ENCODE measurements at regions not wholly inside any gene's neighbourhood (a gene's known extent, or its start where the extent isn't known, plus 50 kb on each side); places are given as distances from the start of the nearest gene placed in this dataset.

DNA sequence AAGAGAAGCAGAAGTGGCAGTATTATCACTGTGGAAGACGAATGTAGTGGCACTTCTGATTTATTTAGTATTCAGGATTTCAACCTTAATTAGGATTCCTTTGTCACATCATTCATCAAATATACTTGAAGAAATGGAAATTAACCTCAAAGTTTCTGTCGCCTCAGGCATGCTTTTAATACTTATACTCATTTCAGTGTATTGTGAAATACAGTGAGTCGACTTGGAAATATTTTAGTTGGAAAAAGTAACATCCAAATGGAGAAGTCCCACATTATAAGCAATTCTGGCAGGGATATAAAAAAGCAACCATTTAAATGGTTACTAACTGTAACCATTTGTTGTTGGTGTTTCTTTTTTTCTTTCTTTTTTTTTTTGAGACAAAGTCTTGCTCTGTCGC, 648.8 kb downstream of the ARL4A start:
- no peak for DNase-seq

DNA sequence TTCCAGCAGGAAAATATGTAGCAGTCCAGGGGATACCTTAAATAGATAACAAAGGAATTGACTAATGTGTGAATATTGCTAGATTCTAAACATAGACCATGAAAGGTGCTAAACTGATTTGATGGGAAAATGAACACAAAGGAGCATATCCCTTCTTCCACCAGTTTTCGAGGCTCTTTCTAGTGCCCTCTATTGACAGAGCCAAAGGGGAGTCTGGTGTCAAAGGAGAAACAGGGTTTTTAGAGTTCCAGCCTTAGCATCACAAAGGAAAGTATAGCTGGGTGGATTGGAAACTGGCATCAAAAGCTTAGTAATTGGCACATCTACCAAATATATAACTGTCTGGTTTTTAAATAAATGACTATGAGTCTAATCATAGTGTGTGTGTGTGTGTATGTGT, 636.8 kb downstream of the ETV1 start:
- no peak for DNase-seq

DNA sequence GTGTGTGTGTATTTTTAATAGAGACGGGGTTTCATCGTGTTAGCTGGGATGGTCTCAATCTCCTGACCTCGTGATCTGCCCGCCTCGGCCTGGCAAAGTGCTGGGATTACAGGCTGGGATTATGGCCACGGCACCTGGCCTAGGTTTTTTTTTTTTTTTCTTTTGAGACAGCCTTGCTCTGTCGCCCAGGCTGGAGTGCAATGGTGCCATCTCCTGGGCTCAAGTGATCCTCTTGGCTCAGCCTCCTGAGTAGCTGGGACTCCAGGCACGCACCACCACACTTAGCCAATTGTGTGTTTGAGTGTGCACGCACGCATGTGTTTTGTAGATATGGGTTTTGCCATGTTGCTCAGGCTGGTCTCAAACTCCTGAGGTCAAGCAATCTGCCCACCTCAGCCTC, 629.8 kb downstream of the ETV1 start:
- DNase-seq = no peak

- DNase-seq = no peak
Observed at GRCh38 chr7:13386741-13387140, 602.7 kb downstream of the ETV1 start.

DNA sequence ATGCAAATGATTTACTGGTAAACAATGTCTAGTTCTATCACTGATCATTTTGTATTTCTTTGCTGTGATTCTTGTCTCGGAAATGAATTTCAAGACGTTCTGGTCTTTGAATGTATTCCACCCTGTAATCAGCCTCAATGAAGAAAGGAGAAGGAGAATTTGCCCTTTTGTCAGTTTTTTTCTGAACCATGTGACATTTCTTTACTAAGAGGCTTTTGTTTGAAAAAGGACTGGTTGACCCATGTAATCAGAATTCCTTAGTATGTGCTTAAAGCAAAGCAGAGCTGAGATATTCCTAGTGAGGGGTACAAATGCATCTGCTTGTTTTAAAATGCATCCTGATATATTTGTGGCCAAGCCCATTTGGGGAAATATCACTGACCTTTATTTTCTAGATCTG, 581.6 kb downstream of the ETV1 start:
- no peak for DNase-seq

DNA sequence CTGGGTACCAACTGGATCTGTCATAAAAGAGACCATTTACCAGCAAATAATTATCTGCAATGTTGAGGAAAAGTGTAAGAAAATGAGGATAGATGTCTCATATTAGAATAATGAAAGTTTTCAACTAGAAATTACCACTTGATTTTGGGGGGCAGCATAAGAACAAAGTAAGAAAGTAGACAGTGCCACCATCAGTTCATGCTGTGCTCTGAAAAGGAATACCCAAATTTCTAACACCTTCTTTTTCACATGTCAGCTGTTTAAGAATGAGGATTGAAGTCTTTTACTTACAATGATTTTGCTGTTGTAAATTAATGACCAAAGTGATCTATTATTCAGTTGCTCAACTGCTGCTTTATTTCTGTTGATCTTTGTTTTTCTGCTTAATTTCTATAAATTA, 578.3 kb downstream of the ETV1 start:
- DNase-seq = no peak

DNA sequence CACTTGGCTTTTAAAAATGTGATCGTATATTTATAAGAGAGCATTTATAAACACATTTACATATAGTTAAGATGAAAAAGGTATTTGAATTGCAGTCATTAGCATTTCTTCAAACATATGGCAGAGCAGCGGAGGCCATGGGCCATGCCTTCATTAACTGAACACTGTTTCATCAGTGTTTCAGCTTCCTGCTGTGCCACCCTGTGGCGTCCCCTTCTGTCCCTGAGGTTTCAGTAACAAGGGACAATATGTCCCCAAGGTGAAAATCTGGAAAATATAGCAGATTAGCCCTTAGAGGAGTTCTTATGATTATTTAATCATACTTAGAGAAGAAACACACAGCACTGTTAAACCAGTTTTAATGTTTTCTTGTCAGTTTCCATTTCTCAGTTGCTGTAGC, 577.8 kb downstream of the ETV1 start:
- no peak for DNase-seq

- no peak for DNase-seq
Observed at GRCh38 chr7:13414181-13414580, 575.3 kb downstream of the ETV1 start.

- DNase-seq = no peak
Observed at GRCh38 chr7:13414661-13415107, 574.8 kb downstream of the ETV1 start.

DNA sequence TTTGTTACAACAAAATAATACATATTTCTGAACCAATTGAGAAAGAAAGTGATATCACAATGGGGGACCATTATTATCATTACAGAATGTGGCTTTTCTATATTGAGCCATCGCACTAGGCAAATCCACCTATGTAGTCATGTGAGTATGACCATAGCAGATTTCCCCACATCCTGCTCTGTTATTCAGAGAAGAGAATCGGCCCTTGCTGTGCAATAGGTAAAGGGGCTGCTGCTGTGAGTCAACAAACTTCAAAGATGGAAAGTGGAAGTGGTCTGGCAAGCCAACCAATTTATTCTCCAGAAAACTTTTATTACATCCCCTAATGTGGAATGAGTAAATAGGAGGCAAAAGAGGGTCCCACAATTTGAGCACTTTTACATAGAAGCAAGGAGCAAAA, 573.4 kb downstream of the ETV1 start:
- no peak for DNase-seq

- DNase-seq = no peak
Observed at GRCh38 chr7:13416544-13416943, 572.9 kb downstream of the ETV1 start.

DNA sequence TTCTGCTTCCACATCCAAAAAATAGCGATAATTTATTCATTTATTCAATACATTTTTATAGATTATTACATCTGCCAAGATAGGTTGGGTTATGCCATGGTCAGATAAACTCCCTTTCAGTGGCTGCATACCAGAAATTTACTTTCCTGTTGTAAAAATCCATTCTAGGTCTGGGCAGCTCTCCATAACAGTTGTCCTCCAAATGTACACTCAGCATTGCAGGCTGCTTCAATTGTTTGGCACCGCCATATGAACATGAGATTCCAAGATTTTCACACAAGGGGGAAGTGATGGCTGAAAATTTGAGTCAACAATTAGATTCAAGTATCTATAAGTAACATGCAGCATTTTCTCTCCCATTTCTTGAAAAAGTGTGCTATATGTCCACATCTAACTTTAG, 568.7 kb downstream of the ETV1 start:
- DNase-seq = no peak

- no peak for DNase-seq
Observed at GRCh38 chr7:13421776-13422175, 567.7 kb downstream of the ETV1 start.

GRCh38 chr7:13433946-13434345, 555.5 kb downstream of the ETV1 start:
- DNase-seq = no peak

GRCh38 chr7:13442226-13442625, 547.2 kb downstream of the ETV1 start:
- no peak for DNase-seq

DNA sequence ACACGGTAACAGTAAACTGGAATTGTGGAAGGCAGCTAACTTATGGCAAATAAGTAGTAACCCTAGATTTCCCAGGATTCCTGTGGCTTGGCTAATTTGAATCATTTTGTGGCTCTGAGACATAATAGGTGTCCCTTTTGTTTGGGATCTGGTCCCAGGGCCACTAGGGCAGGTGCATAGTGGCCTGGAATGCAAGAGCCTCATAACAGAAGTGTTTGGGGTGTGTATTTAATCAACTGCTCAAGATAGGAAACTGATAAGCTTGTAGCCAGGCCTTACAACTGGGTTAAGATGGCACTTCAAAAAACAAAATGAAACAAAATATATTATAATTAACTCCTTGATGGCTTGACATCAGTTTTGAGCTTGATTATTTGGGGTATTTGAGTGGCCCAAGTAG, 541.8 kb downstream of the ETV1 start:
- DNase-seq = no peak

DNA sequence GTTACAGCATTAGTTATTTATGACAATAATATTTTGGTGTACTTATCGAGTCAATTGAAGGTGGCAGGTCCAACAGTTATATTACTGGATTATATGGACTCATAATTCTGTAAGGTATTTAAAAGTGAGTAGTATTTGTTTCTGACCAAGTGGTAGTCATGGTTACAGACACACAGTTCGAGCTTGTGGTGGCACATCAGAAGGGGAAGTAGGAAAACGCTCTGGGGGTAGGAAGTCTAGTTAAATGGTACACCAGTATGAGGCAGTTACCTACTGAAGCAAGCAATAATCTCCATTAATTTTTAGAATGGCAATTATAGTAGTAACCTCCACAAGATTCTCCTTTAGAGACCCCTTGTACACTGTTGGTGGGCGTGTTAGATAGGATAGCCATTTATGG, 541.2 kb downstream of the ETV1 start:
- DNase-seq = no peak

DNA sequence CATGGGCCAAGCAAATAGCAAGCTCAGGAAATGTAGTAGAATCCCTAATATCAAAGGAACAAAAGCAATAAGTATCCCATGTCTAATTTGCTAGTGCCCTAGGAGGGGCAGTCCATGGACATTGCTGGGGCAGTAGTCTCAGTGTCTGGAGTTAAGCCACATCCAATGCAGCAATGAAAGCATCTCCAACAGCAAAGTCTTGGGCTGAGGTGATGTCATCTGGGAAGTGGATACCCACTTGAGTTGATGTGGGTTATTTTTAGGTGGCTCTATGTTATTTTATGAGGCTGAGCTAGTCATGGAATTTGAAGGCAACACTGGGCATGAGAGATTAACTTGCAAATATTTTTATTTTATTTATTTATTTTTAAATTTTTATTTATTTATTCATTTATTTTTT, 540.0 kb downstream of the ETV1 start:
- DNase-seq = no peak

- DNase-seq = no peak
Observed at GRCh38 chr7:13454916-13455592, 534.4 kb downstream of the ETV1 start.

DNA sequence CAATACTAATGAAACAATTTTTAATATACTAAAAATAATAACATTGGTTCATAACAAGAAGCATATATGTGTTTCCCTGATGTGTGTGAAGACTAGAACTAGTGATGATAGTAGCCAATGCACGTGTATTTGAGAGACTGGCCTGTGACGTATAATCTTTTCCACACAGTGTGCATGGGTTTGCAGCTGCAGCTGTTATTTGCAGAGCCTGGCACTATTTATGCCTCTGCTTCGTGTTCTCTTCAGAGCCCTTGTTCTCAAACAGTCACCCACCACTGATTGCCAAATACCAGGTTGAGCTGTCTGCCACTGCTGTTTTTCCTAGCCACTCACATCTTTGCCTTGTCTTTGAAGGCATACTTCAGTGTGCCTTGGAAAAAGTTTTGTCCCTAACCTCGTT, 531.7 kb downstream of the ETV1 start:
- no peak for DNase-seq

- DNase-seq = peak; percentile 86
Observed at GRCh38 chr7:13466874-13467547, 522.5 kb downstream of the ETV1 start.

GRCh38 chr7:13476881-13477444, 512.5 kb downstream of the ETV1 start:
- no peak for DNase-seq

GRCh38 chr7:13489386-13489785, 500.1 kb downstream of the ETV1 start:
- DNase-seq = no peak

DNA sequence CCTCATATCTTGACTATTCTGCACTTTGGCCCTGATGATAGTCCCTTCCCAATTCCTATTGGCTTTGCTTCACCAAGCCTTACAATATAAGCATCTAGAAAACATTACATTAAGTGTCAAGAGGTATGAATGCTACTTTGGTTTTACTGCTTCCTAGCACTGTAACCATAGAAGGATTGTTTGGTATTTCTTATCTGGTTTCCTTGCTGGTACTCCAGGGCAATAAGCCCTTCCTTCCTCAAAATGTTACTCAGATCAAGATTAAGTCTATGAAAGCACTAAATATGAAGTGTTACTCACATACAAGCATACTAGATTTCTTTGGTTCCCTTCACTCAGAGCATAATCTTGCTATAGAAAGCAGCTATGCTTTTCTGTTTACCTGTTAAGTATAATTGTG, 492.5 kb downstream of the ETV1 start:
- DNase-seq = no peak

- DNase-seq = no peak
Observed at GRCh38 chr7:13508586-13508985, 480.9 kb downstream of the ETV1 start.
